BJ (cell line): ENCODE measurements at regions not wholly inside any gene's neighbourhood (a gene's known extent, or its start where the extent isn't known, plus 50 kb on each side); places are given as distances from the start of the nearest gene placed in this dataset.

Source experiments
- CTCF ChIA-PET: fragments of 350-600 bp; formaldehyde crosslinking; extraction: SDS; loops from one replicate; lab custom pipeline; 2021; ENCODE audit warnings: antibody characterized with exemption, inconsistent platforms; lab: Yijun Ruan, JAX
- POLR2A ChIA-PET: fragments of 300-600 bp; sonication (Branson Sonifier 250); formaldehyde crosslinking; extraction: SDS; loops from one replicate; lab custom pipeline; 2021; ENCODE audit warnings: antibody characterized with exemption; lab: Charles Lee
- DNase-seq: peaks from one replicate; pipeline ENCODE4 v3.0.0-alpha.2; 2011; ENCODE audit warnings: low read depth
- H3K27me3 ChIP-seq: 2 replicates; pipeline ENCODE4 v1.6.0; 2011; ENCODE audit warnings: low read length; ENCODE audit not compliant: control insufficient read depth, insufficient read depth
- H3K36me3 ChIP-seq: 2 replicates; pipeline ENCODE4 v1.5.1; 2011; ENCODE audit warnings: low read length; ENCODE audit not compliant: control insufficient read depth, insufficient read depth
- H3K4me3 ChIP-seq: 2 replicates; pipeline ENCODE4 v1.5.1; 2011; ENCODE audit warnings: low read depth, mild to moderate bottlenecking, control low read depth, low read length
- TF ChIP-seq, protein P1 (sequence below): IDR thresholded peaks from 2 replicates; pipeline ENCODE4 v1.5.1; 2011; ENCODE audit warnings: low read depth, mild to moderate bottlenecking, control low read depth, inconsistent platforms, low read length, moderate library complexity; ENCODE audit not compliant: insufficient read depth

DNA sequence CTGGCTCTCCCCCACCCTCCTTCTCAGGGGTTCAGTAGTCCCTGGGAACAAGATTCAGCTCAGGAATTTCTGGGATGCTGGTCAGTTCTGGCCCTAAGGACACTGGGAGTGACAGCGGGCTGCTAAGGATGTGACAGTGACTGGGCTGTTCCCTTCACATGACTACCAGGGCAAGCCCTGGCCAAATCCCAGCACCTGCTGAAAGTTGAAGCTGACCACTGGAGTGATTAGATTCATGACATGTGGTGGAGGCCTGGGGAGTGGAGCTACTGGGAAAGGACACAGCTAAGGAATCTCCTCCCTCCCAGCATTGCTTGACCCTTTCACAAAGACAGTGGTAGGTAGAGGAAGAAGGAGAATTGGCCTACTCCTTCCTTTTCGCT, 204.9 kb downstream of the DAD1 start:
- TF ChIP-seq, protein P1, sequence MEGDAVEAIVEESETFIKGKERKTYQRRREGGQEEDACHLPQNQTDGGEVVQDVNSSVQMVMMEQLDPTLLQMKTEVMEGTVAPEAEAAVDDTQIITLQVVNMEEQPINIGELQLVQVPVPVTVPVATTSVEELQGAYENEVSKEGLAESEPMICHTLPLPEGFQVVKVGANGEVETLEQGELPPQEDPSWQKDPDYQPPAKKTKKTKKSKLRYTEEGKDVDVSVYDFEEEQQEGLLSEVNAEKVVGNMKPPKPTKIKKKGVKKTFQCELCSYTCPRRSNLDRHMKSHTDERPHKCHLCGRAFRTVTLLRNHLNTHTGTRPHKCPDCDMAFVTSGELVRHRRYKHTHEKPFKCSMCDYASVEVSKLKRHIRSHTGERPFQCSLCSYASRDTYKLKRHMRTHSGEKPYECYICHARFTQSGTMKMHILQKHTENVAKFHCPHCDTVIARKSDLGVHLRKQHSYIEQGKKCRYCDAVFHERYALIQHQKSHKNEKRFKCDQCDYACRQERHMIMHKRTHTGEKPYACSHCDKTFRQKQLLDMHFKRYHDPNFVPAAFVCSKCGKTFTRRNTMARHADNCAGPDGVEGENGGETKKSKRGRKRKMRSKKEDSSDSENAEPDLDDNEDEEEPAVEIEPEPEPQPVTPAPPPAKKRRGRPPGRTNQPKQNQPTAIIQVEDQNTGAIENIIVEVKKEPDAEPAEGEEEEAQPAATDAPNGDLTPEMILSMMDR: no peak
- Histone ChIP-seq H3K27me3 (peaks cover 5% of the 10 kb centered on the region), H3K4me3 (no peak overlapping the region), H3K36me3 (no peaks in the 10 kb centered on the region)
- no peak for DNase-seq
- POLR2A ChIA-PET: no interaction called here
- CTCF ChIA-PET: interaction anchor here (0.8 to 2.0 kb wide), 8 partner anchors 9 to 172 kb away, joined by 3 to 10 read pairs (median 4); no protein-coding TSS in a partner anchor

DNA sequence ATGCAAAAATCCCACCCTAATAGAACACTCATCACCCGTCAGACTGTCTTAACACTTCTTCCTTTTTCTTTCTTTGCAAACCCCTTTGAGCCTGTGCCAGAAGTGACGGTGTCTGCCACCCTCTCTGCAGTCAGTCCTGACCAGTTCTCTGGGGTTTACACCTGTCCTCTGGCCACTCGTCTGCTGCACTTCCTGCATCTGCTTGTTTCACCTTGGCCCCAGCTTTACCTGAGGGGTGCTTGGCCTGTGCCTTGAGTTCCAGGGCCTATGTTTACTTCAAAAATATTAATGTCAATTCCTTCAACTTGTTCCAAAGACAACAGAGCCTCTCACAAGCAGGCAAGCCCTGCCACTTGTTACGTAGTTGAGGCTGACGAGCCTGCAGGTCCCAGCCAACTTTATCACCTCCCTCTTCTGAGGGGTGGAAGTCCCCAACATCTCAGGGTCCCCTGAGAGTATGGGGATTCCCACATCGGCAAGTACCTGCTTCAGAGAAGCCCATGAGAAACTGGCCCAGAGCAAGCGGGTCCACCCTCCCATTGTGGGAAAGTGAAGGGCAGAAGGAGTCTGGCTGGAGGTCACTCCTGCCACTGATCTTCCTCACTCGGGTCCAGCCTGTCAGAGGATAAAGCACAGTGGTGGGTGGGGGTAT, 205.4 kb downstream of the DAD1 start:
- peaks cover 5% of the 10 kb centered on the region for H3K27me3 ChIP-seq
- H3K4me3 ChIP-seq: no peak overlapping the region
- TF ChIP-seq, protein P1: no peak
- DNase-seq: no peak
- ChIA-PET CTCF (interaction anchor here (0.8 to 2.0 kb wide), 7 partner anchors 9 to 172 kb away, joined by 3 to 10 read pairs (median 4); no protein-coding TSS in a partner anchor), POLR2A (no interaction called here)
- no peaks in the 10 kb centered on the region for H3K36me3 ChIP-seq

DNA sequence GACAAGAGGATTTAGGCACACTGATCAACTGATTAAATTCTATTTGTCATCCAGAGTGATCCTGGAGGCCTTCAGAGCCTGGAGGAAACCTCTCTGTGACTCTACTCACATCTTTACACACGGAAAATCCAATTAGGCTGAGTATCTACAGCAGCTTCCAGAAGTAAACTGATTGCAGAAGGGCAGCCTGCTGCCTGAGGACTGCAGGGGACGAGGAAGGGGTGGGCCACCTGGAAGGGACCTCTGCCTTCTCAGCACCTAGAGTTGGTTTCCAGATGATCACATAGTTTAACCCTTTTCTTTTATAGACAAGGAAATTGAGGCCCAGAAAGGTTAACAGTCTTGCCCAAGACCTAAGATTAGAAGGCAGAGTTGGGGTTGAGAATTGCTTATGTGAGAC, 206.1 kb downstream of the DAD1 start:
- no peak for DNase-seq
- H3K4me3 ChIP-seq: no peak overlapping the region
- no peaks in the 10 kb centered on the region for H3K36me3 ChIP-seq
- TF ChIP-seq, protein P1: no peak
- CTCF ChIA-PET: interaction anchor here (2.0 kb wide), 1 partner anchor 89 kb away, joined by 5 read pairs; no protein-coding TSS in a partner anchor
- POLR2A ChIA-PET: no interaction called here
- peaks cover 5% of the 10 kb centered on the region for H3K27me3 ChIP-seq

DNA sequence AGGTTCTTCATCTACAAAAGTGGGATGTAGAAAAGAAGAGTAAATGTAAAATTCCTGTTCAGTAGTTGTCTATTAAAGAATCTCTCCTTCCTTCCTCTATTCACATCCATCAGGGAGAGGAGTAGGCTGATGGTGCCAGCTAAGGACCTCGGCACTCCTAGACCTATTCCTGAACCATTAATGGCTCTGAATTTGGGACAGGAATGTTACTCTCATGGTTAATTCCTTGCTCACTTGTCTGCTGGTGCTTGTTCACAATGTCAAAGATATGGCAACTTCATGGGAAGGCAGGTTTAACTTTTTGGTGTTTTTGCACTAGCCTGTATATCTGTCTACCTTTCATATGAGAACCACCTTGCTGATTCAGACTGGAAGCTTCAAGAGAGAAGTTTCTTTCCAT, 206.6 kb downstream of the DAD1 start:
- Histone ChIP-seq H3K27me3 (peaks cover 5% of the 10 kb centered on the region), H3K36me3 (no peaks in the 10 kb centered on the region), H3K4me3 (no peak overlapping the region)
- ChIA-PET CTCF (interaction anchor here (0.5 to 2.7 kb wide), 3 partner anchors 8 to 102 kb away, joined by 3 to 16 read pairs (median 4); no protein-coding TSS in a partner anchor), POLR2A (no interaction called here)
- DNase-seq: no peak
- TF ChIP-seq, protein P1: no peak

DNA sequence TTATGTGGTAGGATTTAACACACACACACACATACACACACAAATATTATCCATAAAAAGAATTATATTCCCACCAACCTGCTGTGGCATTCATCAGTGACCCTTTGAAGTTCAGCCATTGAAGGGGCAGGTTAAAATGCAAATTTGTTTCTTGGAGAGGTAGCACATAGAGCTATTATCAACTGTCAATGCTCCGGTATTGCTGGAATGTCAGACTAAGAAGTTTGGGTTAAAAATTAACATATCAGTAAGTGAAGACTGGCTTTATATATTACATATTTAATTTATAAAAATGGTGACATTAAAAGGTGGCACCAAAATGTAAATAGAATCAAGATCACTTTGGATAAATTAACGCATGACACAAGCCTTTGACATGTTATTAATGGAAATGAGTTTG, 207.3 kb downstream of the DAD1 start:
- Histone ChIP-seq H3K36me3 (no peaks in the 10 kb centered on the region), H3K27me3 (peaks cover 6% of the 10 kb centered on the region), H3K4me3 (no peak overlapping the region)
- ChIA-PET POLR2A (no interaction called here), CTCF (interaction anchor here (0.5 to 2.7 kb wide), 5 partner anchors 8 to 271 kb away, joined by 3 to 16 read pairs (median 4); no protein-coding TSS in a partner anchor)
- no peak for DNase-seq
- TF ChIP-seq, protein P1: no peak
